VCaP (cell line): ENCODE measurements at regions not wholly inside any gene's neighbourhood (a gene's known extent, or its start where the extent isn't known, plus 50 kb on each side); places are given as distances from the start of the nearest gene placed in this dataset.

ENCODE experiments used
- H3K27ac ChIP-seq: fragments of 450-650 bp; 2 replicates; pipeline ENCODE4 v1.5.1; 2017
- TF ChIP-seq, protein P1 (sequence below): fragments of 450-650 bp; conservative IDR thresholded peaks from 2 replicates; pipeline ENCODE4 v1.5.1; 2017; ENCODE audit warnings: mild to moderate bottlenecking, moderate library complexity

DNA sequence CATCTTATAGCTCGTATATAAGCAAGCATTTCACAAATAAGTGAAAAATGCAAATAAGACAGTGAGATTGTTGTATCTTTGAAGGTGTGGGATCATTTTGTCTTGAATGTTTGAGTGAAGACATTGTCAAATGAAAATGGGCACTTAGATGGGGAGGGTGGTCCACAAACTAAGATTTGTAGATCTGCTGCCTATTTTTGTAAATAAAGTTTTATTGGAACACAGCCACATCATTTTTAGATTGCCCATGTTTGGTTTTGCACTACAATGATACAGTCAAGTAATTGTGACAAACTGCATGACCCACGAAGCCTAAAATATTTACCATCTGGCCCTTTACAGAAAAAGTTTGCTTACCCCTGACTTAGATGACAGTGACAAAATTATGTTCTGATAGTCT is 156.7 kb downstream of the PAH start:
- TF ChIP-seq, protein P1, sequence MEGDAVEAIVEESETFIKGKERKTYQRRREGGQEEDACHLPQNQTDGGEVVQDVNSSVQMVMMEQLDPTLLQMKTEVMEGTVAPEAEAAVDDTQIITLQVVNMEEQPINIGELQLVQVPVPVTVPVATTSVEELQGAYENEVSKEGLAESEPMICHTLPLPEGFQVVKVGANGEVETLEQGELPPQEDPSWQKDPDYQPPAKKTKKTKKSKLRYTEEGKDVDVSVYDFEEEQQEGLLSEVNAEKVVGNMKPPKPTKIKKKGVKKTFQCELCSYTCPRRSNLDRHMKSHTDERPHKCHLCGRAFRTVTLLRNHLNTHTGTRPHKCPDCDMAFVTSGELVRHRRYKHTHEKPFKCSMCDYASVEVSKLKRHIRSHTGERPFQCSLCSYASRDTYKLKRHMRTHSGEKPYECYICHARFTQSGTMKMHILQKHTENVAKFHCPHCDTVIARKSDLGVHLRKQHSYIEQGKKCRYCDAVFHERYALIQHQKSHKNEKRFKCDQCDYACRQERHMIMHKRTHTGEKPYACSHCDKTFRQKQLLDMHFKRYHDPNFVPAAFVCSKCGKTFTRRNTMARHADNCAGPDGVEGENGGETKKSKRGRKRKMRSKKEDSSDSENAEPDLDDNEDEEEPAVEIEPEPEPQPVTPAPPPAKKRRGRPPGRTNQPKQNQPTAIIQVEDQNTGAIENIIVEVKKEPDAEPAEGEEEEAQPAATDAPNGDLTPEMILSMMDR: no peak
- no peak overlapping the region for H3K27ac ChIP-seq

DNA sequence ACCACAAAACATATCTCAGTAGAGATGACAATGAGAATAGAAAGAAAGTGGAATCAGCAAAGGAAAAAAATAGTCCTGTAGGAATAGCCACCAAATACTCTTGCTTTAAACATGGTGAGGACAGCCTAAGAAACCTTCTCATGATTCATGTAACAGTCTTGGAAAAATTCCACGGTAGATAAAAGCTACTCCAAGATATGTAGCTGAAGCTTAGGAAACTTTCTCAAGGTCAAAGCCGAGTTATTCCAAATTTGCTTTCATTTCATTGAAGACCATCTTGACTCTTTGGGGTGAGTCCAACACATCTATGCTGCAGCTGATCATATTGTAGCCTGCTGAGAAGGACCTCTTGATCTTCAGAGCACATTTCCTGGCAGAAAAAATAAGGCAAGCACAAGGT is 157.6 kb downstream of the PAH start:
- TF ChIP-seq, protein P1: no peak
- no peak overlapping the region for H3K27ac ChIP-seq

DNA sequence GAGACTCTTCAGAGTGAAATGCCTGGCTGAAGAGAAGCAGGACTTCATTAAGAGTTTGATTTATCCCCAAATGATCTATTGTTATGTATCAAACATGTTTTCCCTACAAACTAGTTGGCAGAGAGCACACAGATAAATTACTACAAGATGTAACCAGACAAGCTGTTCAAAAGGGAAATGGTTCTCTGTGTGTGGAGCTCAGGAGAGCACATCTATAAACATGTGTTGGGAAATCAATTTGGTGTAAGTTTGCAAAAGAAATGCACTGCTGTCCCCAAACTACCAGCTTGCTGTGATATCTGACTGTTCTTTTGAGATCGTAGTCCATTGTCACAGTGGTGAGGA is 159.2 kb downstream of the PAH start:
- TF ChIP-seq, protein P1: no peak

GRCh38 chr12:102757154-102757881 is 159.7 kb downstream of the PAH start:
- TF ChIP-seq, protein P1: no peak
- no peak overlapping the region for H3K27ac ChIP-seq

More for the DNA sequence above, 159.2 kb downstream of the PAH start:
- no peak overlapping the region for H3K27ac ChIP-seq

GRCh38 chr12:102756530-102756929 is 160.5 kb downstream of the PAH start:
- TF ChIP-seq, protein P1: no peak
- no peak overlapping the region for H3K27ac ChIP-seq

DNA sequence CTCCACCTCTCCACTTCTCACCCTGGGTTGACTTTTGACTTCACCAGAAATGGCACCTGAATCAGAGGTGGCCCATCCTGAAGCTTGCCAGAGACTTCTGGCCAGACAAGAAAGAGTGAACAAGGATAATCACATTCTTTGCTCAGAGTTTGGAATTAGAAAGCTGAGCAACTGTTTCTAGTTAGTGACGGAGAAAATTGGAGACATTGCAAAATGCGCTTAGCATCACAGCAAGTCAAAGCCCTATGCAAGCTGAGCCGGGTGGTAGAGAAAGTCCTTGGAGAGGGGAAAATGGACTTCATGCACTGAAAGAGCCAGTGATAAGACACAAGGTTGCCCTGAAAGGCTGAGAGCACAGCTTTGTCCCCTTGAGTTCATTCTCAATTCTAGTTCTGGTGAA is 161.8 kb downstream of the PAH start:
- TF ChIP-seq, protein P1: no peak
- H3K27ac ChIP-seq: no peak overlapping the region

DNA sequence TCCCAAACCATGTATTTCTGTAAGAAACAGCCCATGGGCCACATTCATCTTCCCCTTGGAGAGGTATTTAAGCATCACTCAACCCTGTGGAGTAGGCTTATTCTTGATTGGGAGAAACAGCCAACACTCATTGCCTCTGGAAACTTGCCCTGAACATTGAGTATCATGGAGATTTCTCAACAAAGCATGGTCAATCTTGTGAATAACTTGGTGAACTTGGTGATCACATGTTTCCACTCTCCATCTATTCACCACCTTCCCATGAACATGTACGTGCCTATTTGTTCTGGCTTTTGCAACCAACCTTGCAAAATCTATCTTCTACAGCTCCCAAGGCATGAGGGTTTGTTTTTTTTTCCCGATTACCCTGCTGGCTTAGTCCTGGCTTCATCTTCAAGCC is 163.2 kb downstream of the PAH start:
- TF ChIP-seq, protein P1: no peak
- H3K27ac ChIP-seq: no peak overlapping the region
